B cell (primary cell): ENCODE measurements at regions not wholly inside any gene's neighbourhood (a gene's known extent, or its start where the extent isn't known, plus 50 kb on each side); places are given as distances from the start of the nearest gene placed in this dataset.

ENCODE experiments used
- ATAC-seq: fragments of 200-7000 bp; cut with Tn5 transposase; one replicate; pipeline ENCODE4 v1.10.0; 2021; ENCODE audit warnings: low read depth, mild to moderate bottlenecking, moderate number of reproducible peaks, moderate library complexity
- CTCF ChIA-PET: fragments of 350-600 bp; sonication (Branson Sonifier 250); formaldehyde crosslinking; loops from one replicate; lab custom pipeline; 2021; ENCODE audit warnings: antibody characterized with exemption, inconsistent platforms; lab: Charles Lee
- POLR2A ChIA-PET: fragments of 350-600 bp; sonication (Branson Sonifier 250); formaldehyde crosslinking; loops from one replicate; lab custom pipeline; 2021; ENCODE audit warnings: antibody characterized with exemption; lab: Charles Lee
- DNase-seq: peaks from one replicate; pipeline ENCODE4 v3.0.0; 2013
- H2AFZ ChIP-seq: 2 replicates; pipeline ENCODE4 v1.6.1; 2012; ENCODE audit warnings: mild to moderate bottlenecking, low read depth, low read length; ENCODE audit not compliant: insufficient read depth, poor library complexity, severe bottlenecking
- H3K27ac ChIP-seq, 2 donors: 1 replicate in 1 of 2; 2 replicates in 1 of 2; pipeline ENCODE4 v1.5.1; 2012 to 2013; ENCODE audit warnings: low read length in 2 of 2, mild to moderate bottlenecking in 2 of 2, moderate library complexity in 1 of 2
- H3K27me3 ChIP-seq, 4 experiments: fragments of 200-600 bp in 1 of 4; sonication (generic) in 1 of 4; replicated peaks in 1 of 4; 1 replicate in 2 of 4; 2 replicates in 2 of 4; pipeline versions ENCODE4 v1.6.1 to v1.7.0; 2013 to 2016; ENCODE audit warnings: low read length in 3 of 4, mild to moderate bottlenecking in 2 of 4, mixed read lengths in 1 of 4, moderate library complexity in 1 of 4; ENCODE audit not compliant: insufficient read depth in 4 of 4, control insufficient read depth in 3 of 4; ENCODE audit errors: control extremely low read depth in 1 of 4
- H3K36me3 ChIP-seq, 2 experiments: replicated peaks in 1 of 2; 1 replicate in 1 of 2; 2 replicates in 1 of 2; pipeline versions ENCODE4 v1.6.1 to v1.7.1; 2013; ENCODE audit warnings: low read length in 1 of 2; ENCODE audit not compliant: insufficient read depth in 2 of 2, control insufficient read depth in 1 of 2; ENCODE audit errors: control extremely low read depth in 1 of 2, extremely low read depth in 1 of 2
- H3K4me1 ChIP-seq, 2 donors: fragments of 200-600 bp in 1 of 2; sonication (generic) in 1 of 2; 1 replicate in 1 of 2; 2 replicates in 1 of 2; pipeline versions ENCODE4 v1.5.1 to v1.6.1; 2013 to 2017; ENCODE audit warnings: low read length in 2 of 2; ENCODE audit not compliant: control insufficient read depth in 2 of 2, insufficient read depth in 2 of 2
- H3K4me2 ChIP-seq: replicated peaks from 2 replicates; pipeline ENCODE3; 2012; ENCODE audit warnings: mild to moderate bottlenecking, low read depth, low read length; ENCODE audit not compliant: poor library complexity, severe bottlenecking
- H3K4me3 ChIP-seq, 5 experiments: fragments of 200-600 bp in 1 of 5; sonication (generic) in 1 of 5; 1 replicate in 3 of 5; 2 replicates in 2 of 5; pipeline versions ENCODE4 v1.5.1 to v1.7.0; 2011 to 2016; ENCODE audit warnings: low read length in 4 of 5, mild to moderate bottlenecking in 4 of 5, low read depth in 2 of 5, control low read depth in 1 of 5, moderate library complexity in 1 of 5; ENCODE audit not compliant: insufficient read depth in 1 of 5; ENCODE audit errors: control extremely low read depth in 1 of 5, extremely low read depth in 1 of 5
- H3K79me2 ChIP-seq: fragments of 200-600 bp; sonication (generic); one replicate; pipeline ENCODE4 v1.6.0; 2016; ENCODE audit warnings: low read length; ENCODE audit not compliant: control insufficient read depth, insufficient read depth
- H3K9ac ChIP-seq: fragments of 200-600 bp; sonication (generic); 2 replicates; pipeline ENCODE4 v1.6.1; 2017; ENCODE audit warnings: mild to moderate bottlenecking, low read length, moderate library complexity
- H3K9me3 ChIP-seq, 3 donors: one replicate each; pipeline versions ENCODE4 v1.6.1 to v1.7.1; 2013; ENCODE audit warnings: low read length in 2 of 3; ENCODE audit not compliant: control insufficient read depth in 2 of 3, insufficient read depth in 1 of 3; ENCODE audit errors: control extremely low read depth in 1 of 3
- H4K20me1 ChIP-seq: 2 replicates; pipeline ENCODE4 v1.6.0; 2012; ENCODE audit warnings: mild to moderate bottlenecking, low read length; ENCODE audit not compliant: insufficient read depth, control insufficient read depth, poor library complexity, severe bottlenecking
- H3K27ac Mint-ChIP-seq: one replicate; pipeline ENCODE4 v1.8.0; 2021; ENCODE audit warnings: mixed read lengths
- H3K27me3 Mint-ChIP-seq: one replicate; pipeline ENCODE4 v1.8.0; 2021; ENCODE audit warnings: mixed read lengths
- H3K4me1 Mint-ChIP-seq: one replicate; pipeline ENCODE4 v1.8.0; 2021; ENCODE audit warnings: mixed read lengths
- H3K4me3 Mint-ChIP-seq: one replicate; pipeline ENCODE4 v1.8.0; 2021; ENCODE audit warnings: mixed read lengths
- H3K9me3 Mint-ChIP-seq: one replicate; pipeline ENCODE4 v1.8.0; 2022; ENCODE audit warnings: mixed read lengths; ENCODE audit not compliant: insufficient read depth
- CTCF ChIP-seq: fragments of 200-600 bp; IDR thresholded peaks from one replicate; pipeline ENCODE4 v1.8.0; 2022; ENCODE audit warnings: antibody characterized with exemption, mild to moderate bottlenecking
- EZH2 ChIP-seq: IDR thresholded peaks from 2 replicates; pipeline ENCODE4 v1.6.1; 2012; ENCODE audit warnings: borderline replicate concordance, low read depth, mild to moderate bottlenecking, moderate library complexity, low read length; ENCODE audit not compliant: insufficient read depth, poor library complexity, severe bottlenecking
- WGBS: methylation state at CpG from one replicate; pipeline ENCODE4 v1.1.5; 2013; ENCODE audit warnings: missing lambda C conversion rate; ENCODE audit not compliant: insufficient coverage; 5-methylcytosine and 5-hydroxymethylcytosine counted together
- intact Hi-C: fragments of 100-400 bp; cut with micrococcal nuclease; formaldehyde crosslinking; loops from one replicate; pipeline ENCODE4 v1.10.0; 2022

- intact Hi-C loops = no loop called here
- WGBS = 100% methylated on average over 2 of the region's 8 CpGs
- ATAC-seq = no peak
- Mint-ChIP-seq H3K4me3 (no peak overlapping the region), H3K9me3 (no peaks in the 10 kb centered on the region), H3K27ac (no peak overlapping the region), H3K27me3 (peaks cover 27% of the 10 kb centered on the region), H3K4me1 (no peaks in the 10 kb centered on the region)
- DNase-seq = no peak
- ChIA-PET POLR2A (no interaction called here), CTCF (no interaction called here)
- Histone ChIP-seq H3K4me1 (no peaks in the 10 kb centered on the region), H3K4me3 (no peak overlapping the region), H3K27me3 (peaks cover 0 to 2% (median 0%) of the 10 kb centered on the region in 4 experiments), H3K27ac (no peak overlapping the region), H3K79me2 (no peaks in the 10 kb centered on the region), H3K9ac (no peak overlapping the region), H3K9me3 (no peaks in the 10 kb centered on the region), H2AFZ (no peak overlapping the region), H3K36me3 (no peaks in the 10 kb centered on the region), H3K4me2 (no peak overlapping the region), H4K20me1 (no peaks in the 10 kb centered on the region)
- TF ChIP-seq CTCF (no peak), EZH2 (no peak)
Observed at GRCh38 chr4:185071236-185071811, 53.0 kb downstream of the HELT start.

GRCh38 chr4:185079271-185079905 lies 61.1 kb downstream of the HELT start:
- 50% methylated on average over 1 of the region's 6 CpGs for WGBS
- POLR2A ChIA-PET = no interaction called here
- CTCF ChIA-PET = no interaction called here

More at GRCh38 chr4:185079271-185079905, 61.1 kb downstream of the HELT start:
- Histone ChIP-seq H2AFZ (no peak overlapping the region), H4K20me1 (no peaks in the 10 kb centered on the region), H3K4me3 (no peak overlapping the region), H3K9me3 (no peaks in the 10 kb centered on the region), H3K27ac (no peak overlapping the region), H3K4me2 (no peak overlapping the region), H3K9ac (no peak overlapping the region), H3K36me3 (no peaks in the 10 kb centered on the region), H3K27me3 (peaks cover 0 to 10% (median 4%) of the 10 kb centered on the region in 4 experiments), H3K79me2 (no peaks in the 10 kb centered on the region), H3K4me1 (no peaks in the 10 kb centered on the region)
- Mint-ChIP-seq H3K4me3 (no peak overlapping the region), H3K27ac (no peak overlapping the region), H3K4me1 (no peaks in the 10 kb centered on the region), H3K9me3 (no peaks in the 10 kb centered on the region), H3K27me3 (peaks cover 46% of the 10 kb centered on the region)
- no peak for DNase-seq
- ATAC-seq = no peak
- TF ChIP-seq EZH2 (no peak), CTCF (no peak)
- intact Hi-C loops = no loop called here
